ENCODE measurements at regions not wholly inside any gene's neighbourhood (a gene's known extent, or its start where the extent isn't known, plus 50 kb on each side); places are given as distances from the start of the nearest gene placed in this dataset.

DNA sequence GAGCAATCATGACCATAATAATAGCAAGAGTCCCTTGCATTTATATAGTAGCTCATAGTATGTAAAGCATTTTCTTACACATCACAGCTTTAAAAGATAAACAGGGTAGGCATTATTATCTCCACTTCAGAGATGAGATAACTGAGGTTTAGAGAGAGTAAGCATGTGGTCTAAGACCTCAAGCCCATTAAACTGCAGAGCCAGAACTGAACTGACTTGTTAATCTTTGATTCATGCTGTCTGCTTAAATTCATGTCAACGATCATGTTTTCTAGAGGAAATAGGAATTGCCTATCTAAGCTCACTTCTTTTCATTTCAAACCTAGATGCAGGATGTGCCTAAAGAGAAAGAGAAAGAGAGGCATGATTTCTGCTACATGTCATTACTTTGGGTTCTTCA lies 524.8 kb downstream of the PTPRC start:
- no peak overlapping the region for H3K4me3 ChIP-seq (ENCODE audit: low read depth, low read length)
- TF ChIP-seq, protein P1, sequence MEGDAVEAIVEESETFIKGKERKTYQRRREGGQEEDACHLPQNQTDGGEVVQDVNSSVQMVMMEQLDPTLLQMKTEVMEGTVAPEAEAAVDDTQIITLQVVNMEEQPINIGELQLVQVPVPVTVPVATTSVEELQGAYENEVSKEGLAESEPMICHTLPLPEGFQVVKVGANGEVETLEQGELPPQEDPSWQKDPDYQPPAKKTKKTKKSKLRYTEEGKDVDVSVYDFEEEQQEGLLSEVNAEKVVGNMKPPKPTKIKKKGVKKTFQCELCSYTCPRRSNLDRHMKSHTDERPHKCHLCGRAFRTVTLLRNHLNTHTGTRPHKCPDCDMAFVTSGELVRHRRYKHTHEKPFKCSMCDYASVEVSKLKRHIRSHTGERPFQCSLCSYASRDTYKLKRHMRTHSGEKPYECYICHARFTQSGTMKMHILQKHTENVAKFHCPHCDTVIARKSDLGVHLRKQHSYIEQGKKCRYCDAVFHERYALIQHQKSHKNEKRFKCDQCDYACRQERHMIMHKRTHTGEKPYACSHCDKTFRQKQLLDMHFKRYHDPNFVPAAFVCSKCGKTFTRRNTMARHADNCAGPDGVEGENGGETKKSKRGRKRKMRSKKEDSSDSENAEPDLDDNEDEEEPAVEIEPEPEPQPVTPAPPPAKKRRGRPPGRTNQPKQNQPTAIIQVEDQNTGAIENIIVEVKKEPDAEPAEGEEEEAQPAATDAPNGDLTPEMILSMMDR (IDR thresholded peaks at IDR 0.05; ENCODE audit: low read depth, low read length, missing control alignments) = no peak
- DNase-seq (ENCODE audit: low read depth) = no peak
- in situ Hi-C loops (cut with HindIII; ENCODE audit: low sequenced_read_pairs) = no loop called here

DNA sequence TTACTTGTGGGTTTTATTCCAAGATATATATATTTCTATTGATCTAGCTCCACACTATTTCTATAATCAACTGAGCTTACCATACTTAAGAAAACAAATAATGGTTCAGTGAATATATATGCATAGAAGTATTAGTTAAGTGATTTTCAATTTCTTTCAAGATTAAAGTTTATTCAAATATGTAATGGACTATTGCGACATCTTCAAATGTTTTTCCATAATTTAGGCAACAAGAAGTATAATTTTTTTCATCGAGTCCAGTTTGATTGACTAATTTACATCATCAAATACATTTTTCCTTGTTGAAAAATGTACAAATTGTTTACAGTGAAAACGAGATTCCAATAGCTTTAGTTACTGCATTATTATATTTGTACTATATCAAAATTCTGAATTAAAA lies 528.6 kb downstream of the PTPRC start:
- TF ChIP-seq, protein P1 (IDR thresholded peaks at IDR 0.05; ENCODE audit: low read depth, low read length, missing control alignments) = no peak
- no peak for DNase-seq (ENCODE audit: low read depth)
- in situ Hi-C loops (cut with HindIII; ENCODE audit: low sequenced_read_pairs) = no loop called here
- H3K4me3 ChIP-seq (ENCODE audit: low read depth, low read length) = no peak overlapping the region

DNA sequence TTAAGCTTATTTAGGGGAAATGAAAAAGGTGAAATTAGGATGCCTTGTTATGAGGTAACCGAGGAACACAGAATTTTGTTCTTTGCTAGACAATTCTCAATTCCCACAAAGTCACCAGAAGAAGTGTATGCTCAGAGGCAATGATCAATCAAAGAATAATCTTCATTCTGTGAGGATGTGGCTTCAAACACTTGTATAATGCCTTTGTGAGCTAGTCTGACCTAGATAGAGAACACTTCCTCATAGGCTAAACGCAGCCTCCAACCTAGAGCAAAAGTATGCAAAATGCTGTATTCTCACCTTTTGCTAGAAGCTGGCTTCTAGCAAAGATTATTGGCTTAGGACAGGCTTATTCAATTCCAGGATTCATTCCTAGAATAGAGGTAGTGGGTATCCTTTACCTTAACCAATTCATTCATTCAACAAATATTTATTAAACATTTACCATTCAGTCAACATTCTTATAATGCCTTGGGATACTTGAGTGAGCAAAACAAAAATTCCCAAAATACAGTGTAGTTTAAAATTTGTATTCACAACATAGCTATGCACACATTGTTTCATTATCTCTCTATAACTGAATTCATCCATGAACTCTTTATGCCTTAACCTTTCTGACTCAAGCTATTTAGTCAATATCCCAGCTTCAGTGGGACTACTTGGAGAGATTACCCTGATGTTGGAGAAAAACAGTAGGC lies 530.2 kb downstream of the PTPRC start:
- TF ChIP-seq, protein P1 (IDR thresholded peaks at IDR 0.05; ENCODE audit: low read depth, low read length, missing control alignments) = no peak
- DNase-seq (ENCODE audit: low read depth) = no peak
- H3K4me3 ChIP-seq (ENCODE audit: low read depth, low read length) = no peak overlapping the region
- in situ Hi-C loops (cut with HindIII; ENCODE audit: low sequenced_read_pairs) = no loop called here

DNA sequence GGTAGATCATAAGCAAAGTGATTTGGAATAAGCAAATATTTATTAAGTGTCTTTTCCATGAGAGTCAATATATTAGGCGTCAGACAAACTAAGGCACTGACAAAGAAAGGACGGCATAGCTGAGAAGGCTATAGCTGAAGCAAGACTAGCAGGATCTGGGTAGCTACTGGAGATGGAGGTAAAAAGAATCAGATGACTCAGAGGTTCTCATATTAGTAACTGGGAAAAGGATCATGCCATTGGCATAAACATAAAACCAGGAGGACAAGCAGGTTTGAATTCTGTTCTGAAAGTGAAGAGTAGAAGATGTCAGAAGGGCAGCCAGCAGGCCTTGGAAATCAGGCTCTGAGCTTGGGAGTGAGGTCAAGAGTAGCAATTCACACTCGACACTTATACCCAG lies 531.9 kb downstream of the PTPRC start:
- TF ChIP-seq, protein P1 (IDR thresholded peaks at IDR 0.05; ENCODE audit: low read depth, low read length, missing control alignments) = no peak
- no peak overlapping the region for H3K4me3 ChIP-seq (ENCODE audit: low read depth, low read length)
- no peak for DNase-seq (ENCODE audit: low read depth)
- in situ Hi-C loops (cut with HindIII; ENCODE audit: low sequenced_read_pairs) = no loop called here

DNA sequence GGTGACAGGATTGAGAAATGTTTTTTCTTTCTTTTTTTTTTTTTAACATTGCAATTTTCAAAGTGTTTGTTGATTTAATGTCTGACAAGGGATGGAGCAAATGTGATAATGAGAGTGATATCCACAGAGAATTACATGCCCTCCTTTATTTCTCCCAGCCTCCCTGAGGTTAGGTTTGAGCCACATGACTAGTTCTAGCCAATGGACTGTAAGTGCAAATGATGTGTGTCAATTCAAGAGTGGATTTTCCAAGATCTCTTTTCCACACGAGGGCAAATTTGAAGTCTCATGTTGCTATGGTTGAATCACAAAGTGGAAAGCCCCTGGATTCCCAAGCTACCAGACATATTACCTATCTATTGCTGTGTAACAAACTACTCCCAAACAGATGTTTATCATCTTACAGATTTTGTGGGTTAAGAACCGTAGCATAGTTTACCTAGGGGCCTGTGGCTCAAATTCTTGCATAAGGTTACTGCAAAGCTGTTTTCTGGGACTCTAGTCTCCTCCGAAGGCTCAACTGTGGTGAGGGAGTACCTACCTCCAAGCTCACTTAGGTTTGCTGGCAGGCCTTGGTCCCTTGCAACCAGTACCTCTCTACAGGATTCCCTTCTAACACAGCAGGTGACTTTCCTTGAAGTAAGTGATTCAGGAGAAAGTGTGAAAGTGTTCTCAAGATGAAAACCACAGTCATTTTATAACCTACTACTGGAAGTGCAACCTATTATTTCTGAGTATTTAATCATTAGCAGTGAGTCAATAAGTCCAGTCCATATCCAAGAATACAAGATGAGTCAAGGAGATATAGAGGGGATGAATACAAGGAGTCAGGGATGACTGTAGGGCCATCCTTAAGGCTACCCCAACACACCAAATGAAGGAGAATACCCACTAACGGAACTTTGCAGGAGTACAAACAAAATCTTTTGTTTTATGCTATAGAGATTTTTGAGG lies 533.6 kb downstream of the PTPRC start:
- in situ Hi-C loops (cut with HindIII; ENCODE audit: low sequenced_read_pairs) = no loop called here
- DNase-seq (ENCODE audit: low read depth) = no peak
- TF ChIP-seq, protein P1 (IDR thresholded peaks at IDR 0.05; ENCODE audit: low read depth, low read length, missing control alignments) = no peak
- no peak overlapping the region for H3K4me3 ChIP-seq (ENCODE audit: low read depth, low read length)

DNA sequence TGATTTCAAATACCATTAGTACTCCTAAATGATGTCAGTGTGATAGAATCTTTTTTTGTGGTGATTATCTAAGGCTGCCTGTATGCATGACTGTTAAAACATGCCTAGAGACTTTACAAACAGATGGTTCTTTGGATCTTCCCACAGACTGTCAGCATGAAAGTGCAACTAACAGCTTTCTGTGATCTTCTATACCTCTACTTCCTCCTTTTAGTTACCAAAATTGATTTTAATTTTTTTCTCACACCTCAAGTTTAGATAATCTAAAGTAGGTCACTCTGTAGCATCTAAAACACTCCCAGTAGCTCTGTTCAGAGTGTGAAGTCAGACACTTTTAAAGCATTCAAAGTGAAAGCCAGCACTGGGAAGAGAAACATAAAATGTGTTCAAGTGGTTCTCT lies 534.5 kb downstream of the PTPRC start:
- no peak for DNase-seq (ENCODE audit: low read depth)
- in situ Hi-C loops (cut with HindIII; ENCODE audit: low sequenced_read_pairs) = no loop called here

More for the DNA sequence above, 534.5 kb downstream of the PTPRC start:
- TF ChIP-seq, protein P1 (IDR thresholded peaks at IDR 0.05; ENCODE audit: low read depth, low read length, missing control alignments) = no peak
- no peak overlapping the region for H3K4me3 ChIP-seq (ENCODE audit: low read depth, low read length)
